GM18517 (cell line): ENCODE measurements at regions not wholly inside any gene's neighbourhood (a gene's known extent, or its start where the extent isn't known, plus 50 kb on each side); places are given as distances from the start of the nearest gene placed in this dataset.
A peak's percentile ranks its signal among the peaks of the same experiment; 100 is the strongest.
"Not testable (repeated sequence)": the region's sequence is repeated elsewhere in the genome, so short reads cannot be mapped to it uniquely, and the experiment has no call there.

Experiments used
- ATAC-seq: cut with Tn5 transposase; IDR thresholded peaks from one replicate; pipeline ENCODE4 v1.9.1; 2021; ENCODE audit warnings: mild to moderate bottlenecking, moderate library complexity; ENCODE audit not compliant: unreplicated experiment

DNA sequence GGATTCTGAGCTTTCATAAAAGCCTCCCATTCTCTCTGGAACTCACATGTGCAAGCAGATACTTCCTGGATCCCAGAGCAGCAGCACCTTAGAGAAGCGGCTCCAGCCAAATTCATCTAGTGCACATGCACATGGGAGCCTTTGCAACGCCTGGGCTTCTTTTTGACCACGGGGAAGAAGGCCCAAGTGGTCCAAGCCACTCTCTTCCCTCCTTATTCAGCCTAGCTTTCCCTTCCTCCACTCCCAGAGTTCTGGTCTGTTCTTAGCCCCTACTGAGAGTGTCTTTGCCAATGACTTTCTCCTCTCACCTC, 118.7 kb downstream of the ZNF365 start:
- no peak for ATAC-seq

DNA sequence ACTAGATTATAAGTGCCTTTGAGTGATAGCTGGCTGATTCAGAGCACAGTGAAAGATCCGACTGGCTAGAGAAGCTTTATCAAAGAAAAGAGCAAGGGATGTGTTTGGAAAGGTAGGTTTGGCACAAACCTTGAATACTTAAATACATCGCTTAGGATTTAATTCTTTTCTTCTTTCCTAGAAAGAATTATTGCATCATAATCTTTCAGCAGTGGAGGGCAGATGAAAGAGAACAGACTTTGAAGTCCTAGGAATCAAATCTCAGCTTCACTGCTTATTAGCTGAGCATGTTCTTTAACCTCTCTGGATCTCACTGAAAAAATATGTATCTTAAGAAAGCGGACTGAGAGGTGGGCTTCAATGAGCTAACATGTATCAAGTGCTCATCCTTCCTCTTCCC, 122.8 kb downstream of the ZNF365 start:
- ATAC-seq: no peak

DNA sequence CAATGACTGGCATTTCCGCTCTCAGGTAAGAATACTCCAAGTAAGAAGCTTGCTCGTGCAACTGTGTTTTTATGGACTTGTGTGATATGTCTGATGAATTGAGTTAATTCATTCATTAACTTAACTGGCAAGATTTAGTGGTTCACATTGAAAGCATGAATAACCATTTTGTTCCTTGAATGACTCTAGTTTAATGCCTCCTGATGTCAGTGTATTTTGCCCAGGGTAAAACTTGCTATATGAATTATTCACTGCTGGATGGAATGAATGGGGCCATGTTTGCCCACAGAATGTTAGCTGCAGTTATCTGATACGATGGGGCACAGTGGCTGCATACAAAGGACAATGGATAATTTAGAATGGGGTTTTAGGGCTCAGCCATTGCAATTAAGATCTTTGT, 124.1 kb downstream of the ZNF365 start:
- no peak for ATAC-seq

DNA sequence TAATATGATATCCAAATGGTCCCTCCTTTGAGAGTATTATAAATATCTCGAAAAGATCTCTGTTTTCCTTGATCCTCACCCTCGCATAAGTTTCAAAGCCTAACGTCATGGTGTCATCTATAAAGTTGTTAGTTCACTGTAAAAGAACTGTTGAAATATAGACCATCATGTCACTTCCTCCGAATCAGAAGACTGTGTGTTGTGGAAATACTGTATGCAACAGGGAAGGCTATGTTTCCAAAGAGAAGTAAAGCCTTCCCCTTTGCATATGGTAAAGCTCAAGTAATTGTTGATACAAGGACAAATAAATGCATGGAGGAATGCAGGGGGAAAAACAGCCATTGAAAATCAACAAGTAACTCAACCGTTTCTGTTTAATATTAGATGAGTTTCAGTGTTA, 125.9 kb downstream of the ZNF365 start:
- ATAC-seq: not testable (repeated sequence)

DNA sequence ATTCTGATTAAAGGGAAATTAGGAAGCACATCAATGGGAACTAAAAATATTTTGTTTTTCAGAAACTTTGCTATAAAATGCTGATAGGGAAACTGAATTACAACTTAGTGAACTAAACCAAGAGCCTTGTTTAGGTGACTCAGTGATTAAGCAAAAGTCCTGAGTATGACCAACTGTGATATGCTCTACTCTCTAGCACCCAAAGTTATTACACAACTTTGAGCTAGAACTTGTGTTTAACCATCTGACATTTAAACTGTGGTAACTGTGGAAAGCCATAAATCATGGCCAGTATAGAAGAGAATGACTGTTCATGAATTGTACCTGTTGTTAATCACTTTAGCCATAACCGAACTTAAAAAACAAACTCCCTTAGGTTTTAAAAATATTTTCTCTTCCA, 127.4 kb downstream of the ZNF365 start:
- ATAC-seq: no peak

DNA sequence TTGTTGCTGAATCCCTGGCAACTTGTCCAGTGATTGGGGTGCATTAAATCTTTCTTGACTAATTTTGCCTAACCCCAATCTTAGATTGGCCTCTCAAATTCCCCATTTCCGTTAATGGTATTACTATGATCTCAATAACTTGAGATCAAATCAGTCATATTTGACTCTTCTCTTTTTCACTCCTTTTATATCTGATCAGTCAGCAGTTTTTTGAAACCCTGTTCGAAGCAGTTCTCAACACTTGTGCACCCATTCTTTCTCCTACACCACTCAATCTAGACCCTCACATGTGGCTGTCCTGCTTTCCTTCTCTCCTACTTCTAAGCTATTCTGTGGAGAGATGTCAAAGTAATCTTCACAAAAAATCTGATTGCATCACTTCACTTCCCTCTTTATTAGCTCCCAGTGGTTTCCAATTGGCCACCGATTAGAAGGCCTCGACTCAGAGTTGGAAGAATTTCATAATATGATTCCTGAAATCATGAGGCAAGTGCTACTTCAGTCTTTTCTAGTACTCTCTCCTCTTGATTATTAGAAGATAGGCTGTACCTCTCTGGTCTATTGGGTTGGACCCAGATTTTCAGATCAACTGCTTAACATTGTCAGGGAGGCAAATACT, 128.9 kb downstream of the ZNF365 start:
- no peak for ATAC-seq

DNA sequence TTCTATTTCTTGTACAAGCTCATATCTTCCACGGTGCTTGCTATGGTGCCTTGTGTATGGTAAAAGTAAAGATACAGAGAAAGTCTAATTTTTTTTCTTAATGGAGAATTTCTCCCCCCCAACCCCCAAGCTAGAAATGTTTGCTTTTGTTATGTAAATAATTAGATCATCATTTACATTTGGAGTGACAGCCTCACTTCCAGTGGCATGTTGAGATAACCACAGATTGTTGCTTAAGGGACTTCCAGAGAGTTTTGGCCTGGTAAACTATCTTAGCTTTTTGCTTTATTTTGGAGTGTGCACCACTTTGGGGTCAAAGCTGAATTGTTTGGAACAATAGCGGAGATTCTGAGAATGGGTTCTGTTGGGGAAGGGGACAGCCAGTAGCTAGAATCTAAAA, 129.7 kb downstream of the ZNF365 start:
- no peak for ATAC-seq

DNA sequence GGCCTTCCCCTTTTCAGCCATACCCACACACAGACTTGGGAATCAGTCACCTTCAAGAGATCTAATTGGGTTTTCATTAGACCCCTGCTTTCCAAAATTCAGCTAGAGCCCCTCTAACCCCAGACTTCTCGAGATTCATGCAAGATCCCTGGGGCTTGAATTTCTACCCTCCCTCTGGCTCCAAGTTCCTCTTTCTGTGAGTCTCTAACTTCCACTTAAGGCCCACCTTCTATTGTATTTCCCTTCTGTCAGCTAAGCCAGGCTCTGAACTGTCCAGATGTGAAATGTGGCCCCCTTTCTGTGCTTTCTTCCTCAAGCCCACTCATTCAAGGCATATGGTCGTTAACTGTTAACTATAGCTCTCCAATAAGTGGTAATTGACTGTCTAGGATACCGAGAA, 132.2 kb downstream of the ZNF365 start:
- ATAC-seq: no peak

DNA sequence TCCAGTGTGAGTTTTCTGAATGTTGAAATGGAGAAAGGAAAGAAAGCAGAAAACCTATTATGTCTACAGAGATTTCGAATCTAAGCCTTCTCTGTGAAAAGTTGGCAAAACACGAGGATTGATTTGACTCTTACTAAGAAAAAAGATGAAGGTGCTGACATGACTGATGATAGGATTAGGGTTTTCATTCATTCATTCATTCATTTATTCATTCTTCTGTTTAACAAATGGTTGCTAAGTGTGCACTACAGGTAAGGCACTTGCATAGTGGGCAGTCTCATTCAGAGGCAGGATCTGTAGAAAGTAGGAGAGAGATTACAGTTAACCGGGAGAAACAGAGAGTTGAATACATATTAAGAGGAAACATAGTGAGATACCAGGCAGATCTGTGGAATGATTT, 137.1 kb downstream of the ZNF365 start:
- ATAC-seq: peak; percentile 15

DNA sequence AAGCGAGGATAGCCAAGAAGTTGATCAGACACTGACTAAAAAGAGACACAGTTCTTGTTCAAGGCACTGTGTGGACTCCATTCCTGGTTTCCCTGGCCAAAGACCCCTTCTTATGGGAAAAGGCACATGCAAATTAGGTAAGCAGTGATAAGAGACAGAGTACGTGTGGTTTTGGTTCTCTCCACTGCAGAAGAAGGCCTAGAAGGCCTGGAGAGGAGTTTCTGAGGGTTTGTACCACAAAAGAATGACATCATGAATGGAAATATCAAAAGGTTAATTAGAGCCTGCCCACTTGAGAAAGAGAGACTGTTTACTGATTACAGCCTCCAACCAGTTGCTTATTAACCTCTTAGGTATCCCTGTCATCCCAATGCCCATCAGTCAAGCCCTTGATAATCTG, 137.5 kb downstream of the ZNF365 start:
- ATAC-seq: peak; percentile 95

DNA sequence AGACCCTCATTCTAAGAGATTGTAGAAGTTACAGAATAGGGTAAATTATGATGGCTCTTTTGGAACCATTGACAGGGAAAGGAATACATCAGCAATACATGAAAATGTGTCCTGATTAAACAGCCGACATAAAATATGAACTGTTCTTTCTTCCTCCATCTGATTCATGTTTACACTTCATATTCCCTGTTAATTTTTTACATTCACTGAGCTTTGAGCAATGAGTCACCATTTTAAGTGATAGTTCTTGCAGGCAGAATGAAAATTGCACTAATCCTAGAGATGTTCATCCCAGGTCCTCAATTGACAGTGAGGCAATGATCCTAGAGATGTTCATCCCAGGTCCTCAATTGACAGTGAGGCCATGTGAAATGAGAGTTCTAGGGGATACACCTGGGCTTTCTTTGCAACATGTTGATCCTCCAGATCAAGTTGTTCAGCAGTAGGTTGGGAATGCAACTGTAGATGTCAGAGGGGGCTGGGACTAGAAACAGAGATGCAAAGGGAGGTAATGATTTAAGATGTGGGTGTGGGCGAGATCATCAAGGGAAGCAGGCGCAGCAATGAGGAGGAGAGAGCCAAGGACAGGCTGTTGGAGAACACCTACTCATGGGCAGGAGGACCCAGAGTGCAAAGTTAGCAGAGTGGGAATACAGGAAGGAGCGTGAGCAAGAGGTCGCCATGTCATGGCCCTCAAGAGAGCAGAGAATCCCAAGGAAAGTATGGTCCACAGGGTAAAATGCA, 138.7 kb downstream of the ZNF365 start:
- no peak for ATAC-seq

DNA sequence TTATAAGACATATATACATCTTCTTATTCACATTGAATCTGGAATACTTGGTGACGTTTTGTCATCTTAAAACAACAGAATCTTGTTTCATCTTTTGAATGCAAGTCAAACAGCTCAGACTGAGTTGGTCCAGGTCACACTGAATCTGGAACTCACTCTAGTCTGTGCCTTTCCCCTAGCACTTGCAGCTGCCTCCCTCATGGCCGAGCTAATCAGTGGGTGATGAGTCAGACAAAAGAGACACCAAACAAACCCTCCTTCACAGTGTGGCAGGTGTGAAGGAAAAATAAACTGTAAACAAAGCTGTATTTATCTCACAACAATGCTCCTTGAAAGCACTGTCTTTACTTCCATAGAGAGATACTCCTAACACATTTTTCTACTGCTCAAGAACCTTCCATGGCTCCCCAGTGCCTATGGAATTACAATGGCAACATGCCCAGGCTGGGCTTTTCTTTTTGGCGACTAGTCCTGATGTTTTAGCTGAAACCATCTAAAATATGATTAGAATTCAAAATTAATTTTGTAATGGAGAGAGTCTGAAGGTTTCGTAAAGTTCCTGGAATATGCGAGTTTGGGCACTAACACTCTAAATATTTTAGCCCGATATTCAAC, 140.0 kb downstream of the ZNF365 start:
- no peak for ATAC-seq

DNA sequence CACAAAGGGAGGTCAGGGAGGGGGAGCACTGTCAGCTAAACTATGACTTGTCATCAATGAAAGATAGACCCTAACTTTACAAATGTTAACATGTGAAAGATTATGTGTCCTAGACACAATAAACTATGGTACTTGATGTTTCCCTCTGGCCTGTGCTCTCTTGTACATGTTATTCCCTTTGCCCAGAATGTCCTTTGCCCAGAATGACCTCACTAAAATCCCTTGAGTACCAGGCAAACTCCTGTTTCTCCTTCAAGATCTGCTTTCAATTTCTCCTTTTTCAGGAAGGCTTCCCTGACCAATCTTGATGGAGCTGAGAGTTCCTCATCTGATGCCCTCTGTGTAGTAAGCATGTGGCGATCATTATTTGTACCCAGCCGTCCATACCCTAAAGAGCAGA, 143.1 kb downstream of the ZNF365 start:
- ATAC-seq: no peak

DNA sequence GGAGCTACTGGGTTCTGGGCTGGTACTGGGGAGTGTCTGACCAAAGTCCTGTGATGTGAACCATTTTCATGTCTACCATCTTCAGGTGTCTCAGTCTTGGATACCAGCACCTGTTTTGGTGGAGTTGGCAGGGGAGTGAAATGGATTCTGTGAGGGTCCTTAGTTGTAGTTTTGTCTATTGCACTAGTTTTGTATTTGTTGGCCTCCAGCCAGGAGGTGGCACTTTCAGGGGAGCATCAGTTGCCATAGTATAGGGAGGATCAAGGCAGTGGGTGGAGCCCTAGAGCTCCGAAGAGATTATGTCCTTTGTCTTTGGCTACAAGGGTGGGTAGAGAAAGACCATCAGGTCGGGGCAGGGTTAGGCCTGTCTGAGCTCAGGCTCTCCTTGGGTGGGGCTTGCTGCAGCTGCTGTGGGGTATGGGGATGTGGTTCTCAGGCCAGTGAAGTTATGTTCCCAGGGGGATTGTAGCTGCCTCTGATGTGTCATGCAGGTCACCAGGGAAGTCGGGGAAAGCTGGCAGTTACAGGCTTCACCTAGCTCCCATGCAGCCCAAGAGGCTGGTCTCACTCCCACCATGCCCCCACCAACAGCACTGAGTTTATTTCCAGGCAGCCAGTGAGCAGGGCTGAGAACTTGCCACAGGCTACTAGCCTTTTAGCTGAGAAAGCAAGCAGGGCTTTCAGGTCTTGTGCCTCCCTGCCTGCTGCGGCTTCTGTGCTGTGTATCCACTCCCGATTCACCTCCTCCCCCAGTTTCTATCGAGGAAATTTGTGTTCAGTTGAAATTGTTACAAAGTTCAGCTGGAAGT, 153.1 kb downstream of the ZNF365 start:
- ATAC-seq: peak; percentile 53

DNA sequence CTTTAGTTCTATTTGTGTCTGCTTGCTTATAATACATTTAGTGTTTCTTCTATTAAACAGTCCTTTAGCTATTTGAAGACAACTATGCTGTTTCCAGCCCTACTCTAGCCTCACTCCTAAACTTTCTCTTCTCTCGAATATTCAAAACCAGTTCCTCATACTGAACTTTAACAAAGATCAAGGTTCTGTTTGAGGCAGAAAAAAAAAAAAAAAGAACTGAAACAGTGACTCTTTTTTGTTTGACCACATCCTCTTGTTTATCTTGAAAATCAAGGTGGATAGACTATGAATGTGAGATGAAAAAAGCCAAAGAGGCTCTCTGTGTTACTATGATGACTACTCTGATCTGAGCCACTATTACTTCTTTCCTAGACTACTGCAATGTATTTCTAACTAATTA, 154.3 kb downstream of the ZNF365 start:
- peak; percentile 94 for ATAC-seq

DNA sequence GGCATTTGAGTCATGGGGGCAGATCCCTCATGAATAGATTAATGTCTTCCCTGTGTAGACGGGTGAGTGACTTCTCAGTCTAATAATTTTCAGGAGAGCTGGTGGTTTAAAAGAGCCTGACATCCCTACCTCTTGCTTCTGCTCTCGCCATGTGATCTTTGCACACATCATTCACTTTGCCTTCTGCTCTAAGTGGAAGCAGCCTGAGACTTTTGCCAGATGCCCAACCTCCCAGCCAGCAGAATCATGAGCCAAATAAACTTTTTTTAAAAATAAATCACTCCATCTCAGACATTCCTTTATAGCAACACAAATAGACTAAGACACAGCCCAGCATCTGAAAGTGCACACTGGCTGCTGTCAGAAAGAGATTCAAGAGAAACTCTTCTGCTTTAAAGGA, 155.2 kb downstream of the ZNF365 start:
- ATAC-seq: no peak

DNA sequence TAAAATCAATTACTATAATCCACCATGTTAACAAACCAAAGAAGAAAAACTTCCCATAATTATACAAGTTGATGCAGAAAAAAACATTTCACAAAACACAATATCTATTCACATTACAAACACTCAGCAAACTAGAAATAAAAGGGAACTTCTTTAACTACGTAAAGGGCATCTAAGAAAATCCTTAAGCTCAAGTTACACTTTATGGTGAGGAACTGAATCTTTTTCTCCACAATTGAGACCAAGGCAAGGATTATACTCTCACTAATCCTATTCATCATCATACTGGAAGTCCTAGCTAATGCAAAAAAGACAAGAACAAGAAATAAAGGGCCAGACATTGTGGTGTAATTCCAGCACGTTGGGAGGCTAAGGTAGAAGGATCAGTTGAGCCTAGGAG, 159.9 kb downstream of the ZNF365 start:
- ATAC-seq: no peak

DNA sequence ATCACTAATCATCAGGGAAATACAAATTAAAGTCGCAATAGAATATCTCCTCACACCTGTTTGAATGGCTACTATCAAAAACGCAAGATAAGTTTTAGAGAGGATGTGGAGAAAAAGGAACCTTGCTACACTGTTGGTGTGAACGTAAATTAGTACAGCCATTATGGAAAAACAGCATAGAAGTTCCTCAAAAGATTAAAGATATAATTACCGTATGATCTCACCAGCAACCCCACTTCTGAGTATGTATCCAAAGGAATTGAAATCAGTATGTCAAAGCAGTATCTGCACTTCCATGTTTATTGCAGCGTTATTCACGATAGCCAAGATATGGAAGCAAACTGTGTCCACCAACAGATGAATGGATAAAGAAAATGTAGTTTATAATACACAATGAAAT, 164.4 kb downstream of the ZNF365 start:
- no peak for ATAC-seq

DNA sequence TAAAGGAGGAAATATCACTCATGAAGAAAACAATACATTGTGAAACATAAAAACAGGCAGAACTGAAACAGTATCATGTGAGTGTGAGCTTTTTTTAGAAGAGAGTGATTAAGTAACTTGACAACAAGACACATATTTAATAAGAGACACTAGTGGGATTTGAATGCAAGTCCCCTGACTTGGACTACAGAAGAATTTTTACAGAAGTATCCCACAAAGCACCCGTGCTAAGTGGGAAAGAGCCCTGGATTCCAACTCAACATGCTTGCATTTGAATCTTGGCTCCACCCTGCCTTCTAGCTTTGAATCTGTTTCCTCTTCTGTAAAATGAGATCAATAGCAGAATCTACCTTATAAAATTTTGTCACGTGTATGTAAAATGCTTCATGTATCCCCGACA, 166.2 kb downstream of the ZNF365 start:
- ATAC-seq: peak; percentile 56

DNA sequence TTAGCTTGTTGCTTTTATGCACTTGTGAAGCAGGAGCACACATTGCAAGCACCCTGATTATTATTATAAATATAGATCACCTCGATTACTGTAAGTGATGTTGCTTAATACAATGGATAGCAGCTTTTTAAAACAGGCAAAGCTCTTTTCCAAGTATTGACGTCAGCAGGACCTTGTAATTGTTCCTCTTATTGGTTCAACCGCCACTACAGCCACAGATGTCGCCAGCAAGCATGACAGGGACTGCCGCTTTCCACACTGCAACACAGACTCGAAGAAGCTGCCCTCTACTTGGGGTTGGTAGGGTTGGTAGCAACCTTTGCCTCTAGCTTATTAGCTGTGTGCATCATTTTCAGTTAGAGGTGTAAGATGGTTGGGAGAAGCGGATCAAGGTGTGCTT, 167.6 kb downstream of the ZNF365 start:
- ATAC-seq: no peak

DNA sequence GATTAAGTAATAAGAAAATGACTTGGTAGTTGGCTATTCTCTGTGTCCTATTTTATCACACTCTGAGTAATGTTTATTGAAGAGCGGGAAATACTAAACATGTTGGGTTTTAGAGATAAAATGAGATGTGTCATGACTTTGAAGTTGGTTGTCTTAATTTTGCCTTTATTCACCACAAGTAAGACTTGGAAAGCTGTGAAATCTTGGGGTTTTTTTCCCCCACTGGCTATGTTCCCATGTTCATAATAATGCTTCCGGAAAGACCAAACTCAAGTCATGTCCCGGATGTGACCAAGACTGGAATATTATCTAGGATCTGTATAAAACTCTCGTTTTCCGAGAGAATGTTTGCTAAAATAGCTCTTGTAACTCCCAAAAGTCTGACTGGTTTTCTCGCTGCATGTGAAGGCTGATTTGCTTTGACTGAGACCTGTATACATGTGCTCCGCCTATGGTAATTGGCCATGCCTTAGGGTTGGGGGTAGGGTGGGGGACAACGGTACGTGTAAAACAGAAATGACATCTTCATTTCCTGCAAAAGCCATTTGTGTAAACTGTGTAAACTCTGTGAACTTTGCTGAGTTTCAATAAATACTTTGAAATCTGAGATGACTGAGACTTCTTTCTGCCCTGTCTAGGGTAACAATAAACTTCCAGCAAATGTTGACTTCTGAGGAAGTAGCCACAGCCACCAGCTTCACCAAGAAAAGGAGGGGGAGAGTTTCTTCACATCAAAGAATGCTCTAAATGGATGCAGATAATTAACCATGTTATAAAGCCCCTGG, 169.6 kb downstream of the ZNF365 start:
- no peak for ATAC-seq
